ENCODE measurements at regions not wholly inside any gene's neighbourhood (a gene's known extent, or its start where the extent isn't known, plus 50 kb on each side); places are given as distances from the start of the nearest gene placed in this dataset.

GRCh38 chr14:42703501-42703900 is 1096.8 kb downstream of the LRFN5 start:
- TF ChIP-seq CTCF (conservative IDR thresholded peaks at IDR 0.05; ENCODE audit: low read depth in 2 of 2), result no peak
- TF ChIP-seq POLR2AphosphoS5 (IDR thresholded peaks at IDR 0.05; ENCODE audit: low read depth), result no peak
- TF ChIP-seq EZH2phosphoT487 (IDR thresholded peaks at IDR 0.05; ENCODE audit: unreplicated experiment), result no peak

Measured in GM23338 (cell line).